ENCODE measurements at regions not wholly inside any gene's neighbourhood (a gene's known extent, or its start where the extent isn't known, plus 50 kb on each side); places are given as distances from the start of the nearest gene placed in this dataset.

DNA sequence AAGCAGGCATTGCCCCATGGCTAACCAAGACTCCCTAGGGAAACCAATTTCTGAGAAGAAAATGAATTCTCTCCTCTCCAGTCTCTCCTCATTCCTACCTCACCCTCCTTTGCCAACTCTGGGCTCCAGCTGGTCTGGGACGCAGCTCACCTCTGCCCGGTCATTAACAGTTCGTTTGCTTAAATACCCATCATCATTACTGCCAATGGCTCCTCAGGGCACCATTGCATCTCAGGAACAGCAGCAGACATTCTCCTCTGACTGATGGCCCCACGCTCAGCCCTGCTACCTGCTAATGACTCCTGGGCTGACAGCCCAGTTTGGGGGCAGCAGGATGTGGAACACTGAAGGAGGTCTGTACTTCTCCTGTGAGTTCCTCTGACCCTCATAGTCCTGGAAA is 462.0 kb downstream of the INSC start:
- no peak for TF ChIP-seq POLR2A (IDR thresholded peaks at IDR 0.05; ENCODE audit: low read length)
- TF ChIP-seq GATA1 (IDR thresholded peaks at IDR 0.05; ENCODE audit: low read depth, low read length) = no peak

Measured in erythroblast (primary cell).